GM23338 (cell line): ENCODE measurements at regions not wholly inside any gene's neighbourhood (a gene's known extent, or its start where the extent isn't known, plus 50 kb on each side); places are given as distances from the start of the nearest gene placed in this dataset.

Source experiments
- CREB1 ChIP-seq: fragments of 250-450 bp; sonication (Bioruptor Pico); IDR thresholded peaks from 2 replicates; pipeline ENCODE4 v1.5.0; 2020; ENCODE audit warnings: low read depth, mild to moderate bottlenecking, moderate library complexity
- CTCF ChIP-seq, 2 experiments: fragments of 200-600 bp in 1 of 2; sonication (generic) in 1 of 2; conservative IDR thresholded peaks; 2 replicates each; pipeline versions ENCODE4 v1.5.1 to v1.6.1; 2016 to 2017; ENCODE audit warnings: antibody characterized with exemption in 2 of 2, low read depth in 2 of 2, mild to moderate bottlenecking in 2 of 2, moderate library complexity in 1 of 2
- ETS1 ChIP-seq: IDR thresholded peaks from 2 replicates; pipeline ENCODE4 v1.6.1; 2016; ENCODE audit warnings: antibody characterized with exemption
- EZH2 ChIP-seq: fragments of 200-600 bp; sonication (generic); IDR thresholded peaks from one replicate; pipeline ENCODE4 v1.8.0; 2017; ENCODE audit warnings: antibody characterized with exemption, mild to moderate bottlenecking, low read depth; ENCODE audit not compliant: unreplicated experiment
- EZH2phosphoT487 ChIP-seq: fragments of 200-600 bp; sonication (generic); IDR thresholded peaks from one replicate; pipeline ENCODE4 v1.8.1; 2018; ENCODE audit warnings: antibody characterized with exemption; ENCODE audit not compliant: unreplicated experiment
- JUNB ChIP-seq: IDR thresholded peaks from one replicate; pipeline ENCODE4 v1.6.1; 2016; ENCODE audit warnings: antibody characterized with exemption; ENCODE audit not compliant: unreplicated experiment
- NANOG ChIP-seq: IDR thresholded peaks from 2 replicates; pipeline ENCODE4 v1.6.1; 2016; ENCODE audit warnings: antibody characterized with exemption, borderline replicate concordance
- POLR2AphosphoS5 ChIP-seq: IDR thresholded peaks from 2 replicates; pipeline ENCODE4 v1.6.1; 2016; ENCODE audit warnings: antibody characterized with exemption, low read depth
- REST ChIP-seq: IDR thresholded peaks from one replicate; pipeline ENCODE4 v1.6.1; 2018; ENCODE audit warnings: antibody characterized with exemption; ENCODE audit not compliant: unreplicated experiment
- STAT1 ChIP-seq: IDR thresholded peaks from one replicate; pipeline ENCODE4 v1.6.1; 2016; ENCODE audit warnings: antibody characterized with exemption; ENCODE audit not compliant: unreplicated experiment
- ZNF114 ChIP-seq: fragments of 250-450 bp; sonication (Bioruptor Pico); IDR thresholded peaks from 2 replicates; pipeline ENCODE4 v1.5.0; 2020; ENCODE audit warnings: mild to moderate bottlenecking, moderate library complexity
- ZNF331 ChIP-seq: fragments of 250-450 bp; sonication (Bioruptor Pico); IDR thresholded peaks from 2 replicates; pipeline ENCODE4 v1.5.0; 2020; ENCODE audit warnings: low read depth, mild to moderate bottlenecking, moderate library complexity

- no peak for TF ChIP-seq CTCF (conservative IDR thresholded peaks at IDR 0.05; ENCODE audit: low read depth in 2 of 2)
- no peak for TF ChIP-seq POLR2AphosphoS5
- no peak for TF ChIP-seq ZNF114
- no peak for TF ChIP-seq NANOG
- TF ChIP-seq EZH2, result no peak
- TF ChIP-seq JUNB, result no peak
- TF ChIP-seq EZH2phosphoT487, result no peak
- no peak for TF ChIP-seq ETS1
- no peak for TF ChIP-seq CREB1 (CRISPR knock-in tag)
- TF ChIP-seq STAT1, result no peak
- no peak for TF ChIP-seq REST
- TF ChIP-seq ZNF331, result no peak
These were observed 487.2 kb downstream of the FAT4 start for GRCh38 chr4:125801924-125802323.
